Stimulated activated naive CD4-positive, alpha-beta T cell (primary cell): ENCODE measurements at regions not wholly inside any gene's neighbourhood (a gene's known extent, or its start where the extent isn't known, plus 50 kb on each side); places are given as distances from the start of the nearest gene placed in this dataset.

Experiments used
- DNase-seq, 6 experiments: peaks; one replicate each; lab custom pipeline; 2025; lab: John Stamatoyannopoulos, UW

GRCh38 chr2:81703831-81704230 is 1399.3 kb upstream of the LRRTM1 start:
- DNase-seq, result no peak

- no peak for DNase-seq
Observed at GRCh38 chr2:81692566-81692965, 1388.0 kb upstream of the LRRTM1 start.

GRCh38 chr2:81675641-81676040 is 1371.1 kb upstream of the LRRTM1 start:
- no peak for DNase-seq

- DNase-seq, result no peak
Observed at GRCh38 chr2:81672923-81673322, 1368.4 kb upstream of the LRRTM1 start.

GRCh38 chr2:81672516-81672915 is 1368.0 kb upstream of the LRRTM1 start:
- DNase-seq, result no peak

GRCh38 chr2:81670885-81671284 is 1366.3 kb upstream of the LRRTM1 start:
- no peak for DNase-seq

DNA sequence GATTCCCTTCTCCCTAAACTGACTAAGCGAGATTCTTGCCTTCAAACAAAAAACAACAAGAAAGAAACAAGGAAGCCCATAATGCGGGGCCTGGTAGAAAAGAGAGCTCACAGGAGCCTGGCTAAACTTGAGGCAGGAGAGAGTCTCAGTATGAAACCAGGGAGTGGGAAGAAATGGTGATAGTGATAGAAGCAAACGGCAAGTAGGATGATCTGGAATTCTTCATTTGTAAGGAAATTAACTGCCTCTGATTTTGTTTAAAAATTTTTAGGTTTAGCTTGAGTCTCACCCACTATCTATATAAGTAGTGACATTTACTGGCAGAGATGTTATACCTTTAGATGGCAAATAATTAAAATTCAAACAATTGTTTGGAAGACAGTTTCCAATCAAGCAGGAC is 1356.5 kb upstream of the LRRTM1 start:
- no peak for DNase-seq

GRCh38 chr2:81658227-81658626 is 1353.7 kb upstream of the LRRTM1 start:
- DNase-seq, result no peak

GRCh38 chr2:81650048-81650971 is 1345.8 kb upstream of the LRRTM1 start:
- DNase-seq, result no peak

DNA sequence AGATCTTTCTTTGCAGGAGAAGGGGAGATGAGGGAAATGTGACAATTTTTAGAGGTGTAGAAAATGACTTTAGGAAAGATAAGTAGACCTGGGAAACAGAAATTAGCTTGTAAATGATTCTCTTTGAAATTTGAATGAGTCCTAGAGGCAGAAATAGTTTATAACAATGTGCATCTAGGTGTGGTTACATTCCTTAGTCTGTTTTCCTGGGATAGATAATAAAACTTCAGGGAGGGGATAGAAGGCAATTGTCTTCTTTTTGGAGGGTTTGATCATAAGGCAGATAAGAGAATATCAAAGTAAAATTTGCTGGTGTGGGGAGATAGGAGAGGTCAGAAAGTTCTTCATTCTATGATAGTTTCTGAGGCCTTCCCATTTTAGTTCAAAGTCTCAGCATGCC is 1344.3 kb upstream of the LRRTM1 start:
- DNase-seq, result no peak

- no peak for DNase-seq
Observed at GRCh38 chr2:81648370-81648769, 1343.8 kb upstream of the LRRTM1 start.

DNA sequence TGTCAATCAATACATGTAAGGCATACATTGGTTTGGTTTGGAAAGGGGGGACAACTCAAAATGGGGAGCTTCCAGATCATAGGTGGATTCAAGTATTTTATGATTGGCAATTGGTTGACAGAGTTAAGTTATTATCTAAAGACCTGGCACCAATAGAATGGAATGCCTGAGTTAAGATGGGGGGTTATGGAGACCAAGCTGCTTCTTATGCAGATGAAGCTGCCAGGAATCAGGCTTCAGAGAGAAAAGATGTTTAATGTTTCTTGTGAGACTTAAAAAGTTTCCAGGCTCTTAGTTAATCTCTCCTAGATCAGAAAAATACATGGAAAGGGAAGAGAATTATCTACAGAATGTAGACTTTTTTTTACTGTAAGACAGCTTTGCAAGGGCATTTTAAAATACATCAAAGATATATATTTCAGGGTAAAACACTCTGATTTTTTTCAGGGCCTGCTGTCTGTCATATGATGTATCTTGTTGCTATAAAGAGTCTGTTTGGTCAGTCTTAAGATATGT is 1343.2 kb upstream of the LRRTM1 start:
- no peak for DNase-seq

DNA sequence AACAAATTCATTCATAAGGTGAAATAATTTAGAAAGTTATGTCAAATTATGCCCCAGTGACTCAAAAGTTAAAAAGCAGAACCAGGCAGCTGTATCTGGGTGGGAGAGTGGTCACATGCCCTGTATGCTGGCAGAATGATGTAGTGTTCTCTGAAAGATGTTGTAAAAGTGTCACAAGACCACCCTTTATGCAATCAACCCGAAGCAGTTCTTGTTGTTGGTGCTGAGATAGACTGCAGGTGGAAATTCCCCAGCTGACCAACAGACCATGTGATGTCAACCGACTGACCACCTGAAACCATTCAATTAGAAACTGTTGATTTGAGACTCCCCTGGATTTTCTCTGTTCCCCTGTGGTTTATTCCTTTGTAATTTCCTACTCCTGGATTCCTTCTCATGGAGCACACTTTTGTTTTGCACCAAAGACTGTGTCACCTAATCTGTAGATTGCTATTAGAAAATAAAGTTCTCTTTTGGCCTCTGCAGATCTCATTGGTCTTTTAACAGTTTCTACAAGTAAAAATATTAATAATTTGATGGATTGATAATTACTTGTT is 1341.3 kb upstream of the LRRTM1 start:
- DNase-seq, result no peak

DNA sequence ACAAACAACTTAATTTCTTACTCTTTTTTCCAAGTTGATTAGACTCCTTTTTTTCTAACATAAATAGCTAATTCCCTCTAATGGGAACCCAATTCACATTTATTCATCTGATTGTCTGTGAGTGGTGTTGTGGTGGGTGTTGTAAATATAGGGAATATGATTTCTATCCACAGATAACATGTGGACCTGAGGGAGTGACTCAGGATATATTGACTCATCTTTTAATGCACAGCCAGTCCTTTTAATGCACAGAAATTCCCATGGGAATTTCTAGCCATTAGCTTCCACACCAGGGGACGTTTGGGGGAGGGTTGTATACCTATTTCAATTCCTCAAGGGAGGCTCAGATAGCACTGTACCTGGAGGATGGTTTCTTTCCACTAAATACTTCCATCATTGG is 1339.6 kb upstream of the LRRTM1 start:
- DNase-seq, result no peak

- no peak for DNase-seq
Observed at GRCh38 chr2:81624825-81625224, 1320.3 kb upstream of the LRRTM1 start.

DNA sequence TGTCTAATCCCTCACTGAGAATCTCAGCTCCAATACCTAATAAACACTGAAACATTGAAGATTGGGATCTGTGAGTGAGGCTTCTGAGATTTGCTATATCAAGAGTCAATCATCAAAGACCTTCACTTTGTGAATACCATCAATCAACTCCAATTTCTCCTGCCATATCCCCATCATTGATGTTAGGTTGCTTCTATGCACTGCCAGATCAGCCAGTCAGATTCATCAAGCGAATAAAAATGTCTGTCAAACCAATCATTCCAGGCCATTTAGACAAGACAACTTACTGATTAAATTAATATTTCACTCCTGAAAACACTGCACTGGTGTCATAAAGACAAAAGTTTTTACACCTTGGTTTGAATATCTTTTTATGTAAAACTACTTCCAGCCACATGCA is 1295.5 kb upstream of the LRRTM1 start:
- no peak for DNase-seq

GRCh38 chr2:81598453-81598852 is 1293.9 kb upstream of the LRRTM1 start:
- no peak for DNase-seq

DNA sequence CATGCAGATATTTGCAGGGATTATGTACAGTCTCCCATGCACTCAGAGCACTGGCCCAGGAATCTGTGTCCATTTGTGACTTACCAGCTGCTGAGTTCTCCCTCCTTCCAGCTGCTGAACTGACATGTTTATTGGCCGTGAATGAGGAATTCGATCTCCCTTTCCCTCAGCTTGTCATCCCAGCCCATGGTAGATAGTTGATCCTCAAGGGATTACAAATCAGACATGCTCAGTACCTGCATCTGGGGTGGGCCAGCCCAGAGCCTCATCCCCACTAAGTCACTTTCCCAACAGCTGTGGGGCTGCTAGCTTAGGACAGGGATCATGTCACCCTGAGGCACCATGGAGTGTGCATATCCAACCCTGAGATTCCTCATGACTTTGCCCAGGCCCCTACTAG is 1284.9 kb upstream of the LRRTM1 start:
- DNase-seq, result no peak

GRCh38 chr2:81583311-81584108 is 1279.0 kb upstream of the LRRTM1 start:
- no peak for DNase-seq

DNA sequence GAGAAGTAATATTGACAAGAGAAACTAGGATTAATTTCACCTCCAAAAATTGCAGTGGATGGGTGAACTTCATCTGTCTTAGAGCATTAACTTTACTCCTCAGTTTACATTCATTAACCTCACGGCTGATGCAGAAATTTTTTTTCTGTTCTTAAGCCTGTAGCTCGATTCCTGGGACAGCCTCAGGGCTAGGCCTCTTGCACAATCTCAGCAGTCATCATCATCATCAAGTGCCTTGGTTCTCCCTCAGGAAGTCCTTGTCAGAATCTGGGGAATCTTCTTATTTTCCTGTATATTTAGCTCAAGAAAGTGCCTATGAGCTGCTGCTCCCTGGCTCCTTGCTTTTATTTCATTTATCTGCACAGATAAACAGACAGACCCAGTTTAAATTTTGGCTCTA is 1272.2 kb upstream of the LRRTM1 start:
- no peak for DNase-seq

DNA sequence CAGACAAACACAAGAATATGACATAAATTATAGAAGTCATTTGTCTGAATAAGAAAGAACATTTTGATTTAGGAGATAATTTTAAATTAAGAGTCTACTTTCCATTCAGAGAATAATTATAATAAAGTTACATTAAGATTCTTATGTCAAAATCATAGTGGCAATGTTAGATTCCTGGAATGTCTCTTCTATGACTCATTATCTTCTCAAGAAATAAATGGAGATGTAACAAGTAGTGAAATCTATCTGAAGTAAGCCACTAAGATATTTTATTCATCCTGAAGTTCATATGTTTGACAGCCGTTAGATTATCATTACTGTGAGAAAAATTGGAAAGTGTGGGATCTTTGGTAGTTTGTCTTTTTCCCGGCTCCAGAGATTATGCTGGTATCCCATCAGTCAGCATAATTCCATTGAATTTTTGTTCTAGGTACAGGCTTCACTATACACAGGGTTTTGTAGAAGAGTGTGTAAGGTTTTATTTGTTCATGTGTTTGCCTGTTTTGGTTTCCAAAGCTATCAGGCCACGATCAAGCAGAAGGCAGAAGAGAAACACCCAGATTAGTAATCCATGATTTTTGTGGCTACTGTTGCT is 1246.6 kb upstream of the LRRTM1 start:
- DNase-seq, result no peak

DNA sequence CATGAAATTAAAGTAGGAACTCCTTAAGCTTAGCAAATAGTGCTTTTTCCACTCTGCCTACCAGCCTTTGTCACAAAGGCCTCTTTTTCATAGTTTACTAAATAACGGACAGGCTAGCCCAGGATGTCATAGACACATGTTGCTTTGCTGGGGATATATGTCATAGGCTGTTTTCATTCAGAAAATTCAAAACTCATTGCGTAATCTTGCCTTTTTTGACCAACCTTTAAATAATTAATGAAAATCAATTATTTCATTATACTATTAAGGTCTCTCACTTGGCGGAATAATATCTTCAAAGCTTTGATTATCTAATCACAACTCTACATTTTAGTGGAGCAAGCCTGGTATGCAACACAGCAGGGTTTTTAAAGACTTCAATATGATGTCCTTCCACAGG is 1245.7 kb upstream of the LRRTM1 start:
- no peak for DNase-seq
